ENCODE measurements at regions not wholly inside any gene's neighbourhood (a gene's known extent, or its start where the extent isn't known, plus 50 kb on each side); places are given as distances from the start of the nearest gene placed in this dataset.
"Not testable (repeated sequence)": the region's sequence is repeated elsewhere in the genome, so short reads cannot be mapped to it uniquely, and the experiment has no call there.

GRCh38 chr13:55062662-55063061 is 2034.0 kb downstream of the OLFM4 start:
- DNase-seq: no peak

- no peak for DNase-seq
Observed at GRCh38 chr13:55067946-55068345, 2039.3 kb downstream of the OLFM4 start.

GRCh38 chr13:55069746-55070145 is 2041.1 kb downstream of the OLFM4 start:
- no peak for DNase-seq

- DNase-seq: no peak
Observed at GRCh38 chr13:55073000-55073399, 2044.4 kb downstream of the OLFM4 start.

- DNase-seq: no peak
Observed at GRCh38 chr13:55084630-55085029, 2056.0 kb downstream of the OLFM4 start.

- no peak for DNase-seq
Observed at GRCh38 chr13:55087085-55087484, 2053.6 kb upstream of the PRR20A start.

GRCh38 chr13:55090612-55091011 is 2050.1 kb upstream of the PRR20A start:
- no peak for DNase-seq

- no peak for DNase-seq
Observed at GRCh38 chr13:55091172-55091571, 2049.5 kb upstream of the PRR20A start.

GRCh38 chr13:55106509-55106908 is 2034.2 kb upstream of the PRR20A start:
- no peak for DNase-seq

- no peak for DNase-seq
Observed at GRCh38 chr13:55120631-55121030, 2020.1 kb upstream of the PRR20A start.

- no peak for DNase-seq
Observed at GRCh38 chr13:55155046-55155445, 1985.7 kb upstream of the PRR20A start.

- no peak for DNase-seq
Observed at GRCh38 chr13:55159765-55160164, 1981.0 kb upstream of the PRR20A start.

GRCh38 chr13:55160867-55161266 is 1979.9 kb upstream of the PRR20A start:
- no peak for DNase-seq

- DNase-seq: not testable (repeated sequence)
Observed at GRCh38 chr13:55178582-55178981, 1962.1 kb upstream of the PRR20A start.

- no peak for DNase-seq
Observed at GRCh38 chr13:55190996-55191395, 1949.7 kb upstream of the PRR20A start.

- DNase-seq: no peak
Observed at GRCh38 chr13:55199134-55199533, 1941.6 kb upstream of the PRR20A start.

- no peak for DNase-seq
Observed at GRCh38 chr13:55214841-55215345, 1925.8 kb upstream of the PRR20A start.

- no peak for DNase-seq
Observed at GRCh38 chr13:55219538-55219937, 1921.2 kb upstream of the PRR20A start.

GRCh38 chr13:55229906-55230569 is 1910.7 kb upstream of the PRR20A start:
- no peak for DNase-seq

GRCh38 chr13:55230570-55230908 is 1910.2 kb upstream of the PRR20A start:
- no peak for DNase-seq

GRCh38 chr13:55234311-55234710 is 1906.4 kb upstream of the PRR20A start:
- no peak for DNase-seq

GRCh38 chr13:55245005-55245644 is 1895.6 kb upstream of the PRR20A start:
- DNase-seq: no peak

GRCh38 chr13:55255236-55255635 is 1885.5 kb upstream of the PRR20A start:
- no peak for DNase-seq

- no peak for DNase-seq
Observed at GRCh38 chr13:55263045-55263444, 1877.7 kb upstream of the PRR20A start.

- no peak for DNase-seq
Observed at GRCh38 chr13:55266644-55267043, 1874.1 kb upstream of the PRR20A start.

All from inflammatory macrophage (primary cell).